Parathyroid adenoma (tissue), 2 donors: ENCODE measurements at regions not wholly inside any gene's neighbourhood (a gene's known extent, or its start where the extent isn't known, plus 50 kb on each side); places are given as distances from the start of the nearest gene placed in this dataset.

Source experiments
- H2AFZ ChIP-seq: fragments of 300-600 bp; sonication (generic); one replicate; pipeline ENCODE4 v1.7.0; 2017; ENCODE audit warnings: antibody characterized with exemption, mild to moderate bottlenecking
- H3K27ac ChIP-seq: fragments of 300-600 bp; sonication (generic); one replicate; pipeline ENCODE4 v1.7.0; 2017
- H3K27me3 ChIP-seq: fragments of 300-600 bp; sonication (generic); one replicate; pipeline ENCODE4 v1.7.0; 2017; ENCODE audit warnings: low read length; ENCODE audit not compliant: control insufficient read depth, insufficient read depth
- H3K36me3 ChIP-seq: fragments of 300-600 bp; sonication (generic); one replicate; pipeline ENCODE4 v1.7.0; 2017; ENCODE audit warnings: low read length; ENCODE audit not compliant: control insufficient read depth, insufficient read depth
- H3K4me1 ChIP-seq: fragments of 300-600 bp; sonication (generic); one replicate; pipeline ENCODE4 v1.7.0; 2017; ENCODE audit warnings: control low read depth
- H3K4me2 ChIP-seq: fragments of 300-600 bp; sonication (generic); one replicate; pipeline ENCODE4 v1.7.0; 2017; ENCODE audit warnings: low read length
- H3K4me3 ChIP-seq: fragments of 300-600 bp; sonication (generic); one replicate; pipeline ENCODE4 v1.7.0; 2017; ENCODE audit warnings: low read depth, low read length
- H3K79me2 ChIP-seq: fragments of 300-600 bp; sonication (generic); one replicate; pipeline ENCODE4 v1.7.0; 2017; ENCODE audit warnings: control low read depth
- H3K9ac ChIP-seq: fragments of 300-600 bp; sonication (generic); one replicate; pipeline ENCODE4 v1.7.0; 2017; ENCODE audit warnings: mild to moderate bottlenecking
- H3K9me3 ChIP-seq: fragments of 300-600 bp; sonication (generic); one replicate; pipeline ENCODE4 v1.7.0; 2017; ENCODE audit warnings: low read length; ENCODE audit not compliant: control insufficient read depth
- CTCF ChIP-seq: fragments of 300-600 bp; sonication (generic); IDR thresholded peaks from one replicate; pipeline ENCODE4 v1.7.0; 2017; ENCODE audit warnings: antibody characterized with exemption, mild to moderate bottlenecking
- donor health status: primary hyperparathyroidism.

GRCh38 chr1:238960071-238960470 lies 426.3 kb upstream of the CHRM3 start:
- H3K4me1 ChIP-seq = no peaks in the 10 kb centered on the region

GRCh38 chr1:238955934-238956333 lies 430.4 kb upstream of the CHRM3 start:
- H3K9ac ChIP-seq = no peak overlapping the region
- no peaks in the 10 kb centered on the region for H3K79me2 ChIP-seq
- H3K27me3 ChIP-seq = no peaks in the 10 kb centered on the region
- no peak overlapping the region for H3K4me2 ChIP-seq
- no peak overlapping the region for H3K4me3 ChIP-seq
- no peak overlapping the region for H3K27ac ChIP-seq
- no peaks in the 10 kb centered on the region for H3K9me3 ChIP-seq
- no peaks in the 10 kb centered on the region for H3K36me3 ChIP-seq
- no peak for TF ChIP-seq CTCF
- H2AFZ ChIP-seq = no peak overlapping the region
- H3K4me1 ChIP-seq = no peaks in the 10 kb centered on the region

More at GRCh38 chr1:238960071-238960470, 426.3 kb upstream of the CHRM3 start:
- no peaks in the 10 kb centered on the region for H3K79me2 ChIP-seq
- no peak overlapping the region for H3K4me2 ChIP-seq
- no peak overlapping the region for H3K27ac ChIP-seq
- H2AFZ ChIP-seq = no peak overlapping the region
- no peaks in the 10 kb centered on the region for H3K27me3 ChIP-seq
- H3K4me3 ChIP-seq = no peak overlapping the region
- no peak for TF ChIP-seq CTCF
- H3K9ac ChIP-seq = no peak overlapping the region
- H3K36me3 ChIP-seq = no peaks in the 10 kb centered on the region
- no peaks in the 10 kb centered on the region for H3K9me3 ChIP-seq

- Histone ChIP-seq H3K9me3 (no peaks in the 10 kb centered on the region), H3K4me3 (no peak overlapping the region), H3K27ac (no peak overlapping the region), H3K27me3 (no peaks in the 10 kb centered on the region), H3K36me3 (no peaks in the 10 kb centered on the region), H3K4me1 (no peaks in the 10 kb centered on the region), H3K79me2 (no peaks in the 10 kb centered on the region), H3K4me2 (no peak overlapping the region), H2AFZ (no peak overlapping the region), H3K9ac (no peak overlapping the region)
- TF ChIP-seq CTCF = no peak
Measured at GRCh38 chr1:238954865-238955264, 431.5 kb upstream of the CHRM3 start.

DNA sequence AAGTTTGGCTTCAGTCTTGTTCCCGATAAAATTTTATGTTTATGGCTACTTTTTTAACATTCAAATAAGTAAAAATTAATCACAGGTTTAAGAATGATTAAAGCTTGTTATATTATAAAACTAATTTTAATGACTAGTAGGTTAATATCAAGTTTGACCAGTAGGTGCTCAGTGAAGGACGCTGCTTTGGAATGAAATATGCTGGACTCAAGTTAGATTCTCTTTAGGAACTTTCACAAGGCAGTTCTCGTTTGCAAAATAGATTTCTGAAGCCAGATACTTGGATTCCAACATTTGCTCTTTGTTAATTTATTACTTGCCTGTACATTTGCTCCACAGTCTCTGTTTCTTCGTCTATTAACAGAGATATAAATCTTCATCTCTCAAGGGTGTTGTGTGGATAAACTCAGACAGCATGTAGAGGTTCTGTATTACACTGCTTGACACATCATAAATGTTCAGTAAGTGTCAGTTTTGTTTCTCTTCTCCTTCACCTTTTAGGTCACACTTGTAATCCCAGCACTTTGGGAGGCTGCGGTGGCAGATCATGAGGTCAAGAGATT lies 432.8 kb upstream of the CHRM3 start:
- no peak for TF ChIP-seq CTCF
- Histone ChIP-seq H3K9me3 (no peaks in the 10 kb centered on the region), H3K27ac (no peak overlapping the region), H3K9ac (no peak overlapping the region), H2AFZ (no peak overlapping the region), H3K4me3 (no peak overlapping the region), H3K36me3 (no peaks in the 10 kb centered on the region), H3K4me2 (no peak overlapping the region), H3K79me2 (no peaks in the 10 kb centered on the region), H3K27me3 (no peaks in the 10 kb centered on the region), H3K4me1 (no peaks in the 10 kb centered on the region)

- no peak overlapping the region for H2AFZ ChIP-seq
Measured at GRCh38 chr1:238951809-238952208, 434.6 kb upstream of the CHRM3 start.

More at GRCh38 chr1:238951809-238952208, 434.6 kb upstream of the CHRM3 start:
- H3K27ac ChIP-seq = no peak overlapping the region
- no peak overlapping the region for H3K4me2 ChIP-seq
- no peak for TF ChIP-seq CTCF
- no peaks in the 10 kb centered on the region for H3K4me1 ChIP-seq
- H3K79me2 ChIP-seq = no peaks in the 10 kb centered on the region
- H3K36me3 ChIP-seq = no peaks in the 10 kb centered on the region
- no peaks in the 10 kb centered on the region for H3K9me3 ChIP-seq
- H3K9ac ChIP-seq = no peak overlapping the region
- H3K27me3 ChIP-seq = no peaks in the 10 kb centered on the region
- H3K4me3 ChIP-seq = no peak overlapping the region
